ENCODE measurements at regions not wholly inside any gene's neighbourhood (a gene's known extent, or its start where the extent isn't known, plus 50 kb on each side); places are given as distances from the start of the nearest gene placed in this dataset.

DNA sequence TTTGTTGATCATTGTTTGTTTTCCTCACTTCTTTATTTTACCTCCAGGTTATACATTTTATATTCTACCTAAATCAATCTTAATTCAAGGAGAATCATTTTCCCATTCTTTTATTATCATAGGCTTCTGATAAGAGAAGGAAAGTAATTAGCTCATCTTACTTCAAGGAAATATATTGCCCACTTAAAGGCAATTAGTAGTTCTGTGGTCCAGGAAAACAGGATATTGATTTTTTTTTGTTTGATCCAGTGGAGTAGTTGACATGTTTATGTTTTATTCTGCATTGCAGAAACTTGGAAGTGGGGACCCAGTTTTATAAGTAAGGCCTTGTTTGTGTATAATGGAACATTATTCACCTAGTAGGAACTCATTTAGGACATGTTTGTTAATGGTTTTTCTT, 390.6 kb downstream of the NDFIP2 start:
- TF ChIP-seq POLR2A (IDR thresholded peaks at IDR 0.05), result no peak
- TF ChIP-seq POLR2AphosphoS5 (IDR thresholded peaks at IDR 0.05), result no peak
- no peak for TF ChIP-seq CTCF (IDR thresholded peaks at IDR 0.05)
- H3K4me3 ChIP-seq, result no peak overlapping the region
- H3K4me1 ChIP-seq (replicated peaks), result no peaks in the 10 kb centered on the region
- no peaks in the 10 kb centered on the region for H3K36me3 ChIP-seq
- H3K27me3 ChIP-seq (replicated peaks; ENCODE audit: insufficient read depth), result no peaks in the 10 kb centered on the region
- intact Hi-C loops (cut with DNase I), result no loop called here
- DNase-seq (ENCODE audit: low spot score), result no peak
- H3K27ac ChIP-seq, result no peak overlapping the region
- H3K9me3 ChIP-seq, result no peaks in the 10 kb centered on the region

DNA sequence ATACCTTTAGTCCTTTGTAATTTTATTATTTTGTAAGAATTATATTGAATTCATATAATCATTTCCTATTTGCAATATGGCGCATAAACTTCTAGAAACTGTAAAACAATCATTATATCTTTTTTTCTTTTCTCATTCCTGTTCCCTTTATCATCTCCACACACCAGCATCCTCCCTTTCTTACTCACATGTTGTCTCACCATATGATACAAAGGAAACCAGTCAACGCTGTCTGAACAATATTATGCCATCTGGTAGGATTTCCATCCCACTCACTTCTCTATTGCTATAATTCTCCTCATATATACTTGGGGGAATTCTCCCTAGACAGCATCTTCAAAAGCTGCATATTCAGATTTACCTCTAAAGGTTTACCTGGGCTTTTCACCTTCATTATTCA, 389.8 kb downstream of the NDFIP2 start:
- Histone ChIP-seq H3K36me3 (no peaks in the 10 kb centered on the region), H3K27me3 (replicated peaks; ENCODE audit: insufficient read depth) (no peaks in the 10 kb centered on the region), H3K9me3 (no peaks in the 10 kb centered on the region), H3K4me1 (replicated peaks) (no peaks in the 10 kb centered on the region), H3K27ac (no peak overlapping the region), H3K4me3 (no peak overlapping the region)
- no peak for TF ChIP-seq CTCF (IDR thresholded peaks at IDR 0.05)
- DNase-seq (ENCODE audit: low spot score), result no peak
- over 99% methylated on average over 2 of the region's 2 CpGs for WGBS
- intact Hi-C loops (cut with DNase I), result no loop called here

- H3K27me3 ChIP-seq (replicated peaks; ENCODE audit: insufficient read depth), result no peaks in the 10 kb centered on the region
- DNase-seq (ENCODE audit: low spot score), result no peak
- H3K36me3 ChIP-seq, result no peaks in the 10 kb centered on the region
- TF ChIP-seq POLR2A (IDR thresholded peaks at IDR 0.05) (no peak), POLR2AphosphoS5 (IDR thresholded peaks at IDR 0.05) (no peak), CTCF (IDR thresholded peaks at IDR 0.05) (no peak)
- H3K4me3 ChIP-seq, result no peak overlapping the region
- no peaks in the 10 kb centered on the region for H3K4me1 ChIP-seq (replicated peaks)
- no peaks in the 10 kb centered on the region for H3K9me3 ChIP-seq
- intact Hi-C loops (cut with DNase I), result no loop called here
- H3K27ac ChIP-seq, result no peak overlapping the region
These were observed 389.2 kb downstream of the NDFIP2 start for GRCh38 chr13:79870123-79870522.

DNA sequence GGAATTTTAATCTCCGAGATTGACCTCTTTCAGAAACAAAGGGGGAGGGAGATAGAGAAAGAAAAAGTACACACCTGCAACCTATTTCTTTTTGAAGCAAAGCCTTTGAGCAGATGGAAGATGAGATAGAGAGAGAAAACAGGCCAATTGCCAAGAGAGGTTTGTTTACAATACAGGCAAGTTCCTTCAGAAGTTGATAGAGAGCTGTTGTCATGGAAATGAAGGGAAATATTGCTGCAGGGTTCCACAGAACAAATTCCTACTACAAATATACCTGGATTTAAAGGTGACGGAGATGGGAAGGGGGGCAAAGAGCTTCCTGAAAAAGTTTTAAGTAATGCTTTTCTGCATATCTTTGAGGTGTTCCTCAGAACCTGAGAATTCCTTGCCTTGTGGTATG, 388.4 kb downstream of the NDFIP2 start:
- WGBS, result 36% methylated on average over 2 of the region's 2 CpGs
- H3K36me3 ChIP-seq, result no peaks in the 10 kb centered on the region
- no peaks in the 10 kb centered on the region for H3K27me3 ChIP-seq (replicated peaks; ENCODE audit: insufficient read depth)
- H3K9me3 ChIP-seq, result no peaks in the 10 kb centered on the region
- H3K4me3 ChIP-seq, result no peak overlapping the region
- DNase-seq (ENCODE audit: low spot score), result peak; percentile 8
- no peak overlapping the region for H3K27ac ChIP-seq
- no peaks in the 10 kb centered on the region for H3K4me1 ChIP-seq (replicated peaks)
- TF ChIP-seq POLR2AphosphoS5 (IDR thresholded peaks at IDR 0.05), result no peak
- intact Hi-C loops (cut with DNase I), result no loop called here

GRCh38 chr13:79867254-79867653, 386.3 kb downstream of the NDFIP2 start:
- Histone ChIP-seq H3K4me1 (replicated peaks) (no peaks in the 10 kb centered on the region), H3K27ac (no peak overlapping the region), H3K9me3 (no peaks in the 10 kb centered on the region), H3K27me3 (replicated peaks; ENCODE audit: insufficient read depth) (no peaks in the 10 kb centered on the region), H3K4me3 (no peak overlapping the region), H3K36me3 (no peaks in the 10 kb centered on the region)
- intact Hi-C loops (cut with DNase I), result no loop called here
- TF ChIP-seq POLR2A (IDR thresholded peaks at IDR 0.05) (no peak), CTCF (IDR thresholded peaks at IDR 0.05) (no peak), POLR2AphosphoS5 (IDR thresholded peaks at IDR 0.05) (no peak)
- 81% methylated on average over 1 of the region's 1 CpG for WGBS
- no peak for DNase-seq (ENCODE audit: low spot score)

DNA sequence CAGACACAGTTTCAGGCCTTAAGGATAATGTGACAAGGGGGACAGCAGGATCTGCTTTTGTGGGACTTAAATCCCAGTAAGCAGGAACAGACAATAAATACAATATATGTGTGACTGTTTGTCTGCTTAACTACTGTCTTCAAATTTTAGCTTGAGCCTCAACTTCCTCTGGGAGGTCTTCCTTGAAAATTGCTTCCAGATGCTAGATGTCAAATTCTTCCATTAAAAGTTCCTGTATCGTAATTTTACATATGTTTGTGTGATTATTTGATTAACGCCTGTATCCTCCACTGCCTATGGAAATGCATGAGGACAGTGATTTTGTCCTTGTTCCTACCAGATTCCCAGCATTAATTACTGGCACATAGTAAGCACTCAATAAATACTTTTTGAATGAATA, 385.5 kb downstream of the NDFIP2 start:
- 83% methylated on average over 2 of the region's 2 CpGs for WGBS
- TF ChIP-seq CTCF (IDR thresholded peaks at IDR 0.05), result no peak
- no peak for TF ChIP-seq POLR2A (IDR thresholded peaks at IDR 0.05)
- no peak for TF ChIP-seq POLR2AphosphoS5 (IDR thresholded peaks at IDR 0.05)
- no peaks in the 10 kb centered on the region for H3K36me3 ChIP-seq
- H3K4me3 ChIP-seq, result no peak overlapping the region
- no peaks in the 10 kb centered on the region for H3K27me3 ChIP-seq (replicated peaks; ENCODE audit: insufficient read depth)
- no peaks in the 10 kb centered on the region for H3K9me3 ChIP-seq
- intact Hi-C loops (cut with DNase I), result no loop called here
- H3K4me1 ChIP-seq (replicated peaks), result no peaks in the 10 kb centered on the region
- H3K27ac ChIP-seq, result no peak overlapping the region
- no peak for DNase-seq (ENCODE audit: low spot score)

Data from prostate gland (tissue), 2 donors.